ENCODE measurements at regions not wholly inside any gene's neighbourhood (a gene's known extent, or its start where the extent isn't known, plus 50 kb on each side); places are given as distances from the start of the nearest gene placed in this dataset.
"Not testable (repeated sequence)": the region's sequence is repeated elsewhere in the genome, so short reads cannot be mapped to it uniquely, and the experiment has no call there.

- not testable (repeated sequence) for TF ChIP-seq CTCF (IDR thresholded peaks at IDR 0.05; ENCODE audit: insufficient read depth, low read depth, low read length); EZH2 (IDR thresholded peaks at IDR 0.05; ENCODE audit: insufficient read depth, low read length)
These were observed 69.7 kb downstream of the RPL22L1 start for GRCh38 chr3:170800275-170800674.
